Ovary (tissue), 7 donors: ENCODE measurements at regions not wholly inside any gene's neighbourhood (a gene's known extent, or its start where the extent isn't known, plus 50 kb on each side); places are given as distances from the start of the nearest gene placed in this dataset.

Experiments used
- DNase-seq, 5 donors: peaks; one replicate each; pipeline ENCODE4 v3.0.0-alpha.2; 2019 to 2020
- H3K27ac ChIP-seq, 2 donors: fragments of 200-600 bp; one replicate each; pipeline versions ENCODE4 v1.5.1 to v1.8.0; 2019 to 2022
- H3K27me3 ChIP-seq: fragments of 200-600 bp; one replicate; pipeline ENCODE4 v1.8.0; 2022
- H3K36me3 ChIP-seq: fragments of 200-600 bp; sonication (generic); one replicate; pipeline ENCODE4 v1.5.1; 2019
- H3K4me1 ChIP-seq: one replicate; pipeline ENCODE4 v1.8.1; 2013; ENCODE audit warnings: mild to moderate bottlenecking, moderate library complexity; ENCODE audit not compliant: insufficient read depth
- H3K4me3 ChIP-seq: fragments of 200-600 bp; sonication (generic); one replicate; pipeline ENCODE4 v1.5.1; 2017
- H3K9me3 ChIP-seq, 2 donors: fragments of 200-600 bp in 1 of 2; sonication (generic) in 1 of 2; one replicate each; pipeline versions ENCODE4 v1.5.1 to v1.8.1; 2013 to 2019; ENCODE audit warnings: mild to moderate bottlenecking in 1 of 2, moderate library complexity in 1 of 2
- CTCF ChIP-seq, 3 donors: fragments of 450-650 bp in 2 of 3; fragments of 200-600 bp in 1 of 3; IDR thresholded peaks; one replicate each; pipeline versions ENCODE4 v1.5.1 to v1.8.0; 2016 to 2022; ENCODE audit warnings: antibody characterized with exemption in 3 of 3, mild to moderate bottlenecking in 1 of 3
- EP300 ChIP-seq: sonication (generic); formaldehyde crosslinking; IDR thresholded peaks from one replicate; pipeline ENCODE4 v1.6.1; 2017; ENCODE audit warnings: antibody characterized with exemption
- POLR2A ChIP-seq: fragments of 450-650 bp; IDR thresholded peaks from one replicate; pipeline ENCODE4 v1.6.1; 2017; ENCODE audit warnings: antibody characterized with exemption, mild to moderate bottlenecking, moderate library complexity
- WGBS, 3 donors: extraction: QIAGEN DNeasy Blood & Tissue Kit in 1 of 3; methylation state at CpG; one replicate each; pipeline versions ENCODE4 v1.1.5 to v1.1.7; 2013 to 2017; 5-methylcytosine and 5-hydroxymethylcytosine counted together
- intact Hi-C, 4 donors: fragments of 100-400 bp; cut with DNase I; formaldehyde crosslinking; loops; one replicate each; pipeline versions ENCODE4 v1.11.0 to v1.15.1; 2022 to 2023
- donor health status: DM: no; HTN: no; CAD: no; lungs with moderate emphysema.
- donor health status: DM: no; HTN: no; CAD: no.
- donor health status: Bipolar disorder and iron deficiency.
- donor health status: DM: no; HTN: no; CAD: no.
- donor health status: DM: yes; HTN: yes; CAD: no.

DNA sequence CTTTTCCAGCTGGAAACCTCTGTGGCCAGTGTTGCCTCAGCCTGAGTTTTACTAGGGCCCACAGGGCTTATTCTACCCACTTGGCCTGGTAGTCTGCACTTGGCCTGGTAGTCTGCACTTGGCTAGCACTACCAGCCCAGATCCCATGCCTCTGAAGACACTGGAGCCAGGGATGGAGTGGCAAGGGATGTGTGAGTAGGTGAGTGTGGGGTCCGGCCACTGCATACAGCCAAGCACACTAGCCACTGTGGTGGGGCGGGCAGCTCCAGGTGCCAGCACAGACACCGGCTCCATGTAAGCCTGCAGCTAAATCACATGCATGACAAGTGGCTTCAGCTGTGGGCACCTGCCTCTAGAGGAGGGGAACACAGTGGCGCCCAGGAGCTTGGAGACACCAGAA, 63.4 kb upstream of the NAV3 start:
- no peak overlapping the region for H3K4me3 ChIP-seq
- intact Hi-C loops: no loop called here
- WGBS, 3 donors: 85 to 97% (median 96%) methylated on average over 4 of the region's 4 CpGs

GRCh38 chr12:77766224-77766623, 64.5 kb upstream of the NAV3 start:
- no peaks in the 10 kb centered on the region for H3K27me3 ChIP-seq
- H3K36me3 ChIP-seq: no peaks in the 10 kb centered on the region
- no peak for DNase-seq
- no peak overlapping the region for H3K27ac ChIP-seq
- H3K4me1 ChIP-seq: no peaks in the 10 kb centered on the region
- no peak overlapping the region for H3K4me3 ChIP-seq
- peaks cover 0 to 12% of the 10 kb centered on the region in 2 donors for H3K9me3 ChIP-seq
- no peak for TF ChIP-seq POLR2A
- no peak for TF ChIP-seq CTCF (IDR thresholded peaks at IDR 0.05)
- no peak for TF ChIP-seq EP300
- intact Hi-C loops: no loop called here

More for the DNA sequence above, 63.4 kb upstream of the NAV3 start:
- peaks cover 0 to 12% of the 10 kb centered on the region in 2 donors for H3K9me3 ChIP-seq
- no peak for TF ChIP-seq EP300
- no peak for TF ChIP-seq CTCF (IDR thresholded peaks at IDR 0.05)
- TF ChIP-seq POLR2A: no peak
- no peaks in the 10 kb centered on the region for H3K4me1 ChIP-seq
- DNase-seq: no peak
- H3K27ac ChIP-seq: no peak overlapping the region
- no peaks in the 10 kb centered on the region for H3K36me3 ChIP-seq
- H3K27me3 ChIP-seq: no peaks in the 10 kb centered on the region

GRCh38 chr12:77761286-77761685, 69.4 kb upstream of the NAV3 start:
- WGBS, 3 donors: 97 to 100% (median 98%) methylated on average over 2 of the region's 2 CpGs
- H3K9me3 ChIP-seq: no peaks in the 10 kb centered on the region
- no peaks in the 10 kb centered on the region for H3K36me3 ChIP-seq
- intact Hi-C loops: no loop called here
- H3K27ac ChIP-seq: no peak overlapping the region
- no peaks in the 10 kb centered on the region for H3K4me1 ChIP-seq
- no peaks in the 10 kb centered on the region for H3K27me3 ChIP-seq
- no peak overlapping the region for H3K4me3 ChIP-seq
- TF ChIP-seq EP300 (no peak), CTCF (IDR thresholded peaks at IDR 0.05) (no peak), POLR2A (no peak)
- DNase-seq: no peak

DNA sequence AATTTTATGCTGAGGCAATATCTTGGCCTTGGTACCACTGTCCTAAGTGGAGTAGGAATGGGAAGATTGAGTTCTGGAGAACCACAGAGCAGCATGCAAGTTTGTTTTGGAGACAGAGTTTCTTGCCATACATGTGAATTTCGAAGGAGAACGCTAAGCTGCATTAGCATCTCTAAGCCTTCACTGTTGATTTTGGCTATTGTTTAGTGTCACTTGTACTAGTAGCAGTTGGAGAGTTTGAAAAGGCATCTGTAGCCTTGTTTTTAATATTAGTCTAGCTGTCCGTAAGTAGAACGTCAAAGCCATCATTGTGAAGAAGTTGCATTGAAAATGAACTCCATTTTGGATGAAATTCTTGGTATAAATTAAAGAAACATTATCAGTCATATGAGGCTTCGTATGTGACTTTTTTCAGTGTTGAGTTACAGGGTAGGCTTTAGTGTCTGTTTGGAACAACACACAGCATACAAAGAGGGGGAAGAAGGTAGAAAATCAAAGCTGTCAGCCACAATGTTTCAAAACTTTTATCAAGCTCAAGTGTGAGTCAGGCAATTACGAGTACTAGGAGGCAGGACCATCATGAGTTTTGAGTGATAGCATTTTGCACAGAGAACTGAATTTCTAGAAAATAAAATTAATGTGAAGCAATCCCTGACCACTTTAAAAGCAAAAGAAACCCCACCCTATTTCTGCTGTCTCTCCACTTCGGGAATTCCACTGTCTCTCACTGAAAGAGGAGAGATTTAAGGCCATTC, 70.2 kb upstream of the NAV3 start:
- TF ChIP-seq POLR2A (no peak), EP300 (no peak), CTCF (IDR thresholded peaks at IDR 0.05) (no peak)
- DNase-seq: no peak
- intact Hi-C loops: no loop called here
- Histone ChIP-seq H3K9me3 (no peaks in the 10 kb centered on the region), H3K36me3 (no peaks in the 10 kb centered on the region), H3K27me3 (no peaks in the 10 kb centered on the region), H3K4me3 (no peak overlapping the region), H3K4me1 (no peaks in the 10 kb centered on the region), H3K27ac (no peak overlapping the region)
- WGBS, 3 donors: 64 to 80% (median 67%) methylated on average over 7 of the region's 7 CpGs
